ENCODE measurements at regions not wholly inside any gene's neighbourhood (a gene's known extent, or its start where the extent isn't known, plus 50 kb on each side); places are given as distances from the start of the nearest gene placed in this dataset.

DNA sequence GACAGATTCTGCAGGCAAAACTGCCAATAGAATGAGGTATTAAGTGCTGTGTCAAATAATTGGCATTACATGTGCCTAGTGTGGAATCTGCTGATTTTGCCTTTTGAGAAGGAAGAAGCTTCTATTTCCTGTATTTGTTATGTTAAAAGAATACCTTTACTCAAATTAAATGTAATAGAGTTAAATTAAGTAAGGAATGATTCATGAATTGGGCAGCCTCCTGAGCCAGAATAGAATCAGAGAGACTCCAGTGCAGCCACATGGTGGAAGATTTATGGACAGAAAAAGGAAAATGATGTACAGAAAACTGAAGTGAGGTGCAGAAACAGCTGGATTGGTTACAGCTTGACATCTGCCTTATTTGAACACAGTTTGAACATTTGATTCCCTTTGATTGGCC lies 464.4 kb upstream of the SEMA6A start:
- TF ChIP-seq, protein P1, sequence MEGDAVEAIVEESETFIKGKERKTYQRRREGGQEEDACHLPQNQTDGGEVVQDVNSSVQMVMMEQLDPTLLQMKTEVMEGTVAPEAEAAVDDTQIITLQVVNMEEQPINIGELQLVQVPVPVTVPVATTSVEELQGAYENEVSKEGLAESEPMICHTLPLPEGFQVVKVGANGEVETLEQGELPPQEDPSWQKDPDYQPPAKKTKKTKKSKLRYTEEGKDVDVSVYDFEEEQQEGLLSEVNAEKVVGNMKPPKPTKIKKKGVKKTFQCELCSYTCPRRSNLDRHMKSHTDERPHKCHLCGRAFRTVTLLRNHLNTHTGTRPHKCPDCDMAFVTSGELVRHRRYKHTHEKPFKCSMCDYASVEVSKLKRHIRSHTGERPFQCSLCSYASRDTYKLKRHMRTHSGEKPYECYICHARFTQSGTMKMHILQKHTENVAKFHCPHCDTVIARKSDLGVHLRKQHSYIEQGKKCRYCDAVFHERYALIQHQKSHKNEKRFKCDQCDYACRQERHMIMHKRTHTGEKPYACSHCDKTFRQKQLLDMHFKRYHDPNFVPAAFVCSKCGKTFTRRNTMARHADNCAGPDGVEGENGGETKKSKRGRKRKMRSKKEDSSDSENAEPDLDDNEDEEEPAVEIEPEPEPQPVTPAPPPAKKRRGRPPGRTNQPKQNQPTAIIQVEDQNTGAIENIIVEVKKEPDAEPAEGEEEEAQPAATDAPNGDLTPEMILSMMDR (conservative IDR thresholded peaks at IDR 0.05 in 1 of 2, IDR thresholded peaks at IDR 0.05 in 1 of 2; ENCODE audit: extremely low read depth in 1 of 2, insufficient read depth in 1 of 2, low read depth in 1 of 2, low read length in 2 of 2): no peak
- no peak for TF ChIP-seq EZH2 (IDR thresholded peaks at IDR 0.05; ENCODE audit: borderline replicate concordance, low read length)

Data from mammary epithelial cell (primary cell).